Loucy (cell line): ENCODE measurements at regions not wholly inside any gene's neighbourhood (a gene's known extent, or its start where the extent isn't known, plus 50 kb on each side); places are given as distances from the start of the nearest gene placed in this dataset.

Experiments
- CTCF ChIP-seq: fragments of 200-600 bp; sonication (generic); conservative IDR thresholded peaks from 2 replicates; pipeline ENCODE4 v1.5.1; 2014; ENCODE audit warnings: mild to moderate bottlenecking, antibody characterized with exemption, low read length
- EZH2phosphoT487 ChIP-seq: fragments of 200-600 bp; IDR thresholded peaks from 2 replicates; pipeline ENCODE4 v1.6.1; 2018; ENCODE audit warnings: antibody characterized with exemption, mild to moderate bottlenecking, moderate library complexity, borderline replicate concordance

- TF ChIP-seq CTCF (no peak), EZH2phosphoT487 (no peak)
Measured at GRCh38 chr15:62450061-62450460, 285.0 kb upstream of the C2CD4B start.
